GM23248 (cell line): ENCODE measurements at regions not wholly inside any gene's neighbourhood (a gene's known extent, or its start where the extent isn't known, plus 50 kb on each side); places are given as distances from the start of the nearest gene placed in this dataset.
"Not testable (repeated sequence)": the region's sequence is repeated elsewhere in the genome, so short reads cannot be mapped to it uniquely, and the experiment has no call there.

ENCODE experiments used
- DNase-seq: peaks from one replicate; pipeline ENCODE4 v3.0.0-alpha.2; 2015
- H2AFZ ChIP-seq: fragments of 200-600 bp; sonication (generic); 2 replicates; pipeline ENCODE4 v1.6.1; 2016; ENCODE audit warnings: antibody characterized with exemption
- H3F3A ChIP-seq: fragments of 200-600 bp; sonication (generic); 2 replicates; pipeline ENCODE4 v1.6.1; 2016; ENCODE audit warnings: mild to moderate bottlenecking, antibody characterized with exemption, mixed run types; ENCODE audit not compliant: insufficient read depth
- H3K27ac ChIP-seq: fragments of 200-600 bp; sonication (generic); 2 replicates; pipeline ENCODE4 v1.5.1; 2016; ENCODE audit warnings: mild to moderate bottlenecking
- H3K27me3 ChIP-seq: fragments of 200-600 bp; sonication (generic); replicated peaks from 2 replicates; pipeline ENCODE4 v1.6.1; 2016; ENCODE audit warnings: mild to moderate bottlenecking; ENCODE audit not compliant: insufficient read depth
- H3K36me3 ChIP-seq: fragments of 200-600 bp; sonication (generic); 2 replicates; pipeline ENCODE4 v1.6.1; 2016; ENCODE audit warnings: low read depth, mild to moderate bottlenecking
- H3K4me1 ChIP-seq: fragments of 200-600 bp; sonication (generic); 2 replicates; pipeline ENCODE4 v1.6.1; 2016; ENCODE audit warnings: mild to moderate bottlenecking; ENCODE audit not compliant: insufficient read depth
- H3K4me2 ChIP-seq: fragments of 200-600 bp; sonication (generic); one replicate; pipeline ENCODE4 v1.6.1; 2016; ENCODE audit warnings: mild to moderate bottlenecking; ENCODE audit not compliant: unreplicated experiment
- H3K4me3 ChIP-seq: fragments of 200-600 bp; sonication (generic); 2 replicates; pipeline ENCODE4 v1.5.1; 2016; ENCODE audit warnings: mild to moderate bottlenecking
- H3K79me2 ChIP-seq: fragments of 200-600 bp; sonication (generic); 2 replicates; pipeline ENCODE4 v1.6.1; 2016; ENCODE audit warnings: mild to moderate bottlenecking; ENCODE audit not compliant: insufficient read depth
- H3K9ac ChIP-seq: fragments of 200-600 bp; sonication (generic); 2 replicates; pipeline ENCODE4 v1.6.1; 2016; ENCODE audit warnings: mild to moderate bottlenecking
- H3K9me2 ChIP-seq: fragments of 200-600 bp; sonication (generic); 2 replicates; pipeline ENCODE4 v1.6.1; 2016; ENCODE audit warnings: mixed run types, mild to moderate bottlenecking, moderate library complexity; ENCODE audit not compliant: insufficient read depth
- H3K9me3 ChIP-seq: fragments of 200-600 bp; sonication (generic); one replicate; pipeline ENCODE4 v1.6.1; 2017; ENCODE audit warnings: low read depth
- H4K20me1 ChIP-seq: fragments of 200-600 bp; sonication (generic); 2 replicates; pipeline ENCODE4 v1.6.0; 2016; ENCODE audit not compliant: insufficient read depth
- EZH2 ChIP-seq: fragments of 200-600 bp; sonication (generic); IDR thresholded peaks from 2 replicates; pipeline ENCODE4 v1.6.1; 2018; ENCODE audit warnings: antibody characterized with exemption, mild to moderate bottlenecking; ENCODE audit not compliant: insufficient read depth, poor library complexity, severe bottlenecking
- EZH2phosphoT487 ChIP-seq: fragments of 200-600 bp; sonication (generic); IDR thresholded peaks from 2 replicates; pipeline ENCODE4 v1.6.1; 2018; ENCODE audit warnings: antibody characterized with exemption, moderate library complexity, mild to moderate bottlenecking, low read depth; ENCODE audit not compliant: insufficient read depth
- WGBS, 2 experiments: methylation state at CpG; one replicate each; pipeline ENCODE4 v1.1.6; 2015 to 2017; ENCODE audit warnings: low lambda C conversion rate in 2 of 2, low coverage in 1 of 2; ENCODE audit errors: missing lambda C conversion rate in 2 of 2; 5-methylcytosine and 5-hydroxymethylcytosine counted together
- in situ Hi-C: fragments of 300-500 bp; cut with MboI; formaldehyde crosslinking; loops from 2 replicates; pipeline ENCODE4 v1.15.0; 2020

- DNase-seq: no peak
- Histone ChIP-seq H3F3A (no peaks in the 10 kb centered on the region), H3K79me2 (no peaks in the 10 kb centered on the region), H3K9ac (no peak overlapping the region), H3K4me1 (no peaks in the 10 kb centered on the region; the same call in 1 of the 2 replicates), H3K27me3 (peaks cover 19% of the 10 kb centered on the region; the same call in 1 of the 2 replicates), H3K4me3 (no peak overlapping the region), H3K27ac (no peak overlapping the region), H3K36me3 (no peaks in the 10 kb centered on the region), H4K20me1 (no peaks in the 10 kb centered on the region), H3K9me3 (no peaks in the 10 kb centered on the region), H3K4me2 (no peak overlapping the region), H3K9me2 (no peaks in the 10 kb centered on the region), H2AFZ (no peak overlapping the region)
- TF ChIP-seq EZH2phosphoT487 (no peak), EZH2 (no peak)
- WGBS, 2 experiments: 65 to 79% methylated on average over 3 of the region's 3 CpGs
- in situ Hi-C loops: no loop called here
Observed at GRCh38 chr9:1922026-1922425, 93.1 kb upstream of the SMARCA2 start.

DNA sequence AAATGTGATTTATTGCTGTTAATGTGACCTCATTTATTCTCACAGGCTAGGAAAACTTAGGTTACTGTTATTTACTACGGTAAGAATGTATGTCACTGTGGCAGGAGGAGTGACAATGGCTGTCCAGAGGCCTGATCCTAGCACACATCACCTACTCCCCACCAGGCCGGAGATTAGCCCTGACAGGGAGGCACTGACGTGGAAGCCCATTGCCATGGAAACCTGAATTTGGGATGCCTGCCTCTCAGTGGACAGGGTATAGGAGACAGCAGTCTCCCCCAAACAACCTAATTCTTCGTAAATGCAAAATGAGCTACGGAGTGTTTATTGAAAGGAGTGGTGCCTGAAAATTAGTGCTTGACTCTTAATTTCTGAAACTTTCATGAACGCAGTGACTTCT is 87.6 kb upstream of the SMARCA2 start:
- no peaks in the 10 kb centered on the region for H3F3A ChIP-seq
- TF ChIP-seq EZH2 (no peak), EZH2phosphoT487 (no peak)
- no peak overlapping the region for H3K9ac ChIP-seq
- H3K4me1 ChIP-seq: no peaks in the 10 kb centered on the region
- no peaks in the 10 kb centered on the region for H4K20me1 ChIP-seq
- 59 to 62% methylated on average over 6 of the region's 6 CpGs for WGBS, 2 experiments
- H3K4me3 ChIP-seq: no peak overlapping the region
- H3K79me2 ChIP-seq: no peaks in the 10 kb centered on the region
- peaks cover 4% of the 10 kb centered on the region; the same call in 1 of the 2 replicates for H3K27me3 ChIP-seq
- H3K27ac ChIP-seq: no peak overlapping the region
- H3K4me2 ChIP-seq: no peak overlapping the region
- H3K9me2 ChIP-seq: no peaks in the 10 kb centered on the region
- no peak for DNase-seq
- no peaks in the 10 kb centered on the region for H3K9me3 ChIP-seq
- H3K36me3 ChIP-seq: no peaks in the 10 kb centered on the region
- in situ Hi-C loops: no loop called here
- no peak overlapping the region for H2AFZ ChIP-seq

DNA sequence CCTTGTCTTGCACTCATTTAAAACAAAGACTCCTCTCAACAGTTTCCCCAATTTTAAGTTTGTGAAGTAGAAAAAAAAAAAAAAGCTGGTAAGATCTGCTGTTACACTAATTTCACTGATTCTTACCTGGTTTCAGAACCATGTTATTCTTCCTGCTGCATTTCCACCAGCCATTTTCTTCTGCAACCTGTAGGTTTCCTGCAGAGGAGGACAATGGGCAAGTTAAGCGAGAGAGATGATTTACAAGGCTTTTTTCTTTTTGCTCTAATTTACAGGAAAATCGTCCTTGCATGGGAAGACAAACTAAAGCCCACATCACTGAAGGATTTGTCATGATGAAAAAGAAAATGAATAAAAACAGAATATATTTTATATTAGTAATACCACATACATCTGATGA is 86.0 kb upstream of the SMARCA2 start:
- H3K4me3 ChIP-seq: no peak overlapping the region
- no peak overlapping the region for H3K4me2 ChIP-seq
- no peaks in the 10 kb centered on the region for H3K4me1 ChIP-seq
- peaks cover 4% of the 10 kb centered on the region; the same call in 1 of the 2 replicates for H3K27me3 ChIP-seq
- TF ChIP-seq EZH2phosphoT487 (no peak), EZH2 (no peak)
- H3K9ac ChIP-seq: no peak overlapping the region
- no peaks in the 10 kb centered on the region for H3F3A ChIP-seq
- H3K27ac ChIP-seq: no peak overlapping the region
- H4K20me1 ChIP-seq: no peaks in the 10 kb centered on the region
- H2AFZ ChIP-seq: no peak overlapping the region
- no peak for DNase-seq
- no peaks in the 10 kb centered on the region for H3K79me2 ChIP-seq
- no peaks in the 10 kb centered on the region for H3K9me2 ChIP-seq
- no peaks in the 10 kb centered on the region for H3K9me3 ChIP-seq
- in situ Hi-C loops: no loop called here
- H3K36me3 ChIP-seq: no peaks in the 10 kb centered on the region
- 40% methylated on average over 2 of the region's 2 CpGs for WGBS, 2 experiments

DNA sequence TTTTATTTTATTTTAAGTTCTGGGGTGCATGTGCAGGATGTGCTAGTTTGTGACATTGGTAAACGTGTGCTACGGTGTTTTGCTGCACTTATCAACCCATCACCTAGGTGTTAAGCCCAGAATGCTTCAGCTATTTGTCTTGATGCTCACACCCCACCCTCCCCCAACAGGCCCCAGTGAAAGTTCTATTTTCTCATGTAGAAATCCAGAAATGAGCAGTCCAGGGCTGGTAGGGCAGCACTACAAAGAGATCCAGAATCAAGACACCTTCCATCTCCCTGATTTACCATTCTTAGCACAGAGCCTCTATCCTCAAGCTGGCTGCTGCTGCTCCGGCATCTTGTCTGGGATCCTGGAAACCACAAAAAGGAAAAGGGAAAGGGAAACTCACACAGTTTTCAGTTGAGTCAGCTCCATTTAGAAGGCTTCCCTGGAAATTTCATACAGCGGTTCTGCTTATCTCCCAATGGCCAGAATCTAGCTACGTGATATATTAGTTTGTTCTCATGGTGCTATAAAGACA is 85.4 kb upstream of the SMARCA2 start:
- H3K4me3 ChIP-seq: no peak overlapping the region
- no peak for DNase-seq
- no peak overlapping the region for H2AFZ ChIP-seq
- H3K9ac ChIP-seq: no peak overlapping the region
- H4K20me1 ChIP-seq: no peaks in the 10 kb centered on the region
- 0 out of 2 replicates have a peak, but pooled peaks cover 4% of the 10 kb centered on the region for H3K27me3 ChIP-seq
- H3K27ac ChIP-seq: no peak overlapping the region
- H3K9me2 ChIP-seq: no peaks in the 10 kb centered on the region
- H3K79me2 ChIP-seq: no peaks in the 10 kb centered on the region
- no peaks in the 10 kb centered on the region for H3K36me3 ChIP-seq
- H3F3A ChIP-seq: no peaks in the 10 kb centered on the region
- no peak overlapping the region for H3K4me2 ChIP-seq
- no peaks in the 10 kb centered on the region for H3K4me1 ChIP-seq
- in situ Hi-C loops: no loop called here
- no peaks in the 10 kb centered on the region for H3K9me3 ChIP-seq
- no peak for TF ChIP-seq EZH2phosphoT487
- no peak for TF ChIP-seq EZH2
- WGBS, 2 experiments: 71 to 76% methylated on average over 5 of the region's 5 CpGs

- H3K9me3 ChIP-seq, in situ Hi-C loops, H2AFZ ChIP-seq, H3K36me3 ChIP-seq, H3K9me2 ChIP-seq, H4K20me1 ChIP-seq, H3K4me3 ChIP-seq, H3K4me2 ChIP-seq, H3K79me2 ChIP-seq, H3K4me1 ChIP-seq, H3K9ac ChIP-seq, H3K27me3 ChIP-seq, H3K27ac ChIP-seq, H3F3A ChIP-seq, DNase-seq: not testable (repeated sequence)
- WGBS, 2 experiments: 60 to 63% methylated on average over 9 of the region's 9 CpGs
Observed at GRCh38 chr9:1930245-1930736, 84.9 kb upstream of the SMARCA2 start.
